ENCODE measurements at regions not wholly inside any gene's neighbourhood (a gene's known extent, or its start where the extent isn't known, plus 50 kb on each side); places are given as distances from the start of the nearest gene placed in this dataset.

GRCh38 chr11:18878211-18878610 is 61.0 kb downstream of the MRGPRX1 start:
- no peak for DNase-seq

- DNase-seq, result no peak
These were observed 73.3 kb downstream of the MRGPRX1 start for GRCh38 chr11:18865951-18866350.

- no peak for DNase-seq
These were observed 73.7 kb upstream of the PTPN5 start for GRCh38 chr11:18865261-18865660.

GRCh38 chr11:18853086-18853720 is 61.6 kb upstream of the PTPN5 start:
- peak; percentile 26 for DNase-seq

- no peak for DNase-seq
These were observed 57.8 kb upstream of the PTPN5 start for GRCh38 chr11:18849406-18849805.

- peak; percentile 25 for DNase-seq
These were observed 53.3 kb upstream of the PTPN5 start for GRCh38 chr11:18844753-18845367.
